ENCODE measurements at regions not wholly inside any gene's neighbourhood (a gene's known extent, or its start where the extent isn't known, plus 50 kb on each side); places are given as distances from the start of the nearest gene placed in this dataset.
"Not testable (repeated sequence)": the region's sequence is repeated elsewhere in the genome, so short reads cannot be mapped to it uniquely, and the experiment has no call there.

- H3K9ac ChIP-seq (ENCODE audit: low read length); H3K4me3 ChIP-seq (ENCODE audit: low read depth in 1 of 2, low read length in 2 of 2); H3K36me3 ChIP-seq (ENCODE audit: insufficient read depth, low read length); H3K27me3 ChIP-seq (ENCODE audit: control insufficient read depth in 1 of 2, insufficient read depth in 2 of 2, low read length in 2 of 2); H3K27ac ChIP-seq (ENCODE audit: low read depth, low read length); H3K9me3 ChIP-seq (ENCODE audit: low read length); H3K4me1 ChIP-seq (ENCODE audit: insufficient read depth, low read length): not testable (repeated sequence)
Observed at GRCh38 chr3:87653138-87653537, 376.8 kb upstream of the POU1F1 start.

DNA sequence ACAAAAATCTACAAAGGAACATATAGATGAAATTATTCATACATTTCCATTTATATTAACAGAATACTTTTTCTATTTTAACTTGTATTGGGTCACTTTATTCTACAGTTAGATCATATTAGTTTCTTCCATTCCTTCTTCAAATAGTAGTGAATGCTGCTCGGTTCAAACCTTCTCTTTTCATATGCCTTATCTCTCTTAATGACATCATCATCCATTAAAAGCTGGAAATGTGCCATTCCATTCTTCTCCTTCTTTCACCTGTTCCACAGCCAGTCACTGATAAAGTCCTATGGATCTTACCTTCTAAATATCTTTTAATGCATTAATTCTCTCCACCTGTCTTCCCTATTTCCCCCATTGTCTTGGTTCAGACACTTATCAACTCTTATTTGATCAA lies 358.0 kb upstream of the POU1F1 start:
- no peaks in the 10 kb centered on the region for H3K4me1 ChIP-seq (ENCODE audit: insufficient read depth, low read length)
- no peak overlapping the region for H3K4me3 ChIP-seq (ENCODE audit: low read depth in 1 of 2, low read length in 2 of 2)
- H3K9ac ChIP-seq (ENCODE audit: low read length), result no peak overlapping the region
- no peaks in the 10 kb centered on the region for H3K27me3 ChIP-seq (ENCODE audit: control insufficient read depth in 1 of 2, insufficient read depth in 2 of 2, low read length in 2 of 2)
- H3K9me3 ChIP-seq (ENCODE audit: low read length), result no peaks in the 10 kb centered on the region
- H3K36me3 ChIP-seq (ENCODE audit: insufficient read depth, low read length), result no peaks in the 10 kb centered on the region
- H3K27ac ChIP-seq (ENCODE audit: low read depth, low read length), result no peak overlapping the region

DNA sequence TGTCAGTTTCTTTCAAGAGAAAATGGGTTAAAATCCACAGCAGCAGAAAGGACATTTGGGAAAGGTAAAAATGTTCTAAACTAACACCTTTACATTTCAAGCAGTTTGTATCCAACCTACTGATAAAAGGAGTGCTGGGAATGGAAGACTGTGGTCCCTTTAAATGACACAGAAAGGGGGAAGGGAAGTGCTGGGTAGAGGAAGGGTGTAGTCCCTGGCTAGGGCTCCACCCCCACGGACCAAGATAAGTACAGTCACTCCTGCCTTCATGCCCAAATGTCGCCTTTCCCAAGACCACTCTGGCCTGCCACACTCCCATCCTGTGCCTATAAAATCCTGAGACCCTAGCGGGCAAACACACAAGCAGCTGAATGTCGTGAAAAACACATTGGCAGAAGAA lies 350.9 kb upstream of the POU1F1 start:
- no peak overlapping the region for H3K27ac ChIP-seq (ENCODE audit: low read depth, low read length)
- H3K9me3 ChIP-seq (ENCODE audit: low read length), result no peaks in the 10 kb centered on the region
- no peaks in the 10 kb centered on the region for H3K4me1 ChIP-seq (ENCODE audit: insufficient read depth, low read length)
- no peaks in the 10 kb centered on the region for H3K27me3 ChIP-seq (ENCODE audit: control insufficient read depth in 1 of 2, insufficient read depth in 2 of 2, low read length in 2 of 2)
- H3K36me3 ChIP-seq (ENCODE audit: insufficient read depth, low read length), result no peaks in the 10 kb centered on the region
- H3K4me3 ChIP-seq (ENCODE audit: low read depth in 1 of 2, low read length in 2 of 2), result no peak overlapping the region
- H3K9ac ChIP-seq (ENCODE audit: low read length), result no peak overlapping the region

GRCh38 chr3:87626546-87626945 lies 350.2 kb upstream of the POU1F1 start:
- Histone ChIP-seq H3K27ac (ENCODE audit: low read depth, low read length) (no peak overlapping the region), H3K9ac (ENCODE audit: low read length) (no peak overlapping the region), H3K4me1 (ENCODE audit: insufficient read depth, low read length) (no peaks in the 10 kb centered on the region), H3K36me3 (ENCODE audit: insufficient read depth, low read length) (no peaks in the 10 kb centered on the region), H3K27me3 (ENCODE audit: control insufficient read depth in 1 of 2, insufficient read depth in 2 of 2, low read length in 2 of 2) (no peaks in the 10 kb centered on the region), H3K4me3 (ENCODE audit: low read depth in 1 of 2, low read length in 2 of 2) (no peak overlapping the region), H3K9me3 (ENCODE audit: low read length) (no peaks in the 10 kb centered on the region)

DNA sequence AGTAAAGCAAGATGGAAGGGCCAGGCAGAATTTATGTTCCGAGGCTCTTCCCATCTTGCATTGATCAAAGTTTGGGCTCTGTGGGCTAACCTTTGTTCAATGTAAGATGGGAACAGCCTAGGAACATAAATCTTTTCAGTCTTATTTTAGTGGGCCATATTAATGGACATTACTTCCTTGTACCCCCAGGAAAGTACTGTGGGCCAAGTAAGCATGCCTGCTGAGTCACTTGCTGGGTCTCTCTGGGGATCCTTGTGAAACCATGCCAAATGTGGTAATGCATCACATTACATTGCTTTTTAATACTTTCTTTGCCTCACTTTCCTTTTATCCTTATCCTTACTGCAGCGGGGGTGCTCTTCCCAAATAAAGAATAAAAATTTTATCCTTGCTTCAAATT lies 349.5 kb upstream of the POU1F1 start:
- H3K36me3 ChIP-seq (ENCODE audit: insufficient read depth, low read length), result no peaks in the 10 kb centered on the region
- no peak overlapping the region for H3K27ac ChIP-seq (ENCODE audit: low read depth, low read length)
- H3K9ac ChIP-seq (ENCODE audit: low read length), result no peak overlapping the region

DNA sequence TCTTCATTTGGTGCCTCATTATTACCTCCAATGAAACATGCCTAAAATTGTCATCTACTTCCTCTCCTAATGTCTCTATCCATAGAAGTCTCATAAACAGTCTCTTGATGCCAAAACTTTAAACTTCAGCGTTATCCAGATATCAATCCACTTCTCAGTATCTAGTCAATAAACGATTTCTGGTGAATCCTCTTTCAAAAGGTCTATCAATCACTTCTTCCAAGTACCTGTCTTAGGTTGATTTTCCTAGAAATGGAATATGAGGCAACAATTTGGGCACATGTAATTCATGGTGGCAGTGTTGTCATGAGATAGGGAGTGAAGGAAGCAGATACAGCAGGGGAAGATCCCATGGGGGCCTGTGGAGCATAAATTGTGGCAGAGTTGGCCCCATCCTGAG lies 348.5 kb upstream of the POU1F1 start:
- Histone ChIP-seq H3K36me3 (ENCODE audit: insufficient read depth, low read length) (no peaks in the 10 kb centered on the region), H3K9ac (ENCODE audit: low read length) (no peak overlapping the region), H3K27ac (ENCODE audit: low read depth, low read length) (no peak overlapping the region), H3K4me3 (ENCODE audit: low read depth in 1 of 2, low read length in 2 of 2) (no peak overlapping the region), H3K27me3 (ENCODE audit: control insufficient read depth in 1 of 2, insufficient read depth in 2 of 2, low read length in 2 of 2) (no peaks in the 10 kb centered on the region), H3K4me1 (ENCODE audit: insufficient read depth, low read length) (no peaks in the 10 kb centered on the region), H3K9me3 (ENCODE audit: low read length) (no peaks in the 10 kb centered on the region)

More for the DNA sequence above, 349.5 kb upstream of the POU1F1 start:
- H3K9me3 ChIP-seq (ENCODE audit: low read length), result no peaks in the 10 kb centered on the region
- no peaks in the 10 kb centered on the region for H3K27me3 ChIP-seq (ENCODE audit: control insufficient read depth in 1 of 2, insufficient read depth in 2 of 2, low read length in 2 of 2)
- no peak overlapping the region for H3K4me3 ChIP-seq (ENCODE audit: low read depth in 1 of 2, low read length in 2 of 2)
- no peaks in the 10 kb centered on the region for H3K4me1 ChIP-seq (ENCODE audit: insufficient read depth, low read length)

DNA sequence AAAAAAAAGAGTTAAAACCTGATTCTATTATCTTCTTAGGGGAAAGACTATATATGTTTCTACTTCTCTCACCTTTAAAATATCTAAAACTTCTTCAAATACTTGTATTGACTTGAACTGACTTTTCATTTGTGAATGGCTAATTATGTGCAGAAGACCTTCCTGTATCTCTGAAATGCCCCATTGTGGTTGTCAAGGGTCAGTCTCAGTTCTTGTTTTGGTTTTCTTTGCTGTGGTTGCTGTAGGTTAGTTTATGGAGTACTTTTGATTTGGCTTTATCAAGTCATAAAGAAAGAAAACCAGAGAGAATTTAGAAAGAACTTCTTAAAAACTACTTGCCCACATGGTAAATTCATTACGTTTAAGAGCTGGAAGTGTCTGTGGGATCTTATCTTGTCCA lies 345.3 kb upstream of the POU1F1 start:
- Histone ChIP-seq H3K36me3 (ENCODE audit: insufficient read depth, low read length) (no peaks in the 10 kb centered on the region), H3K9ac (ENCODE audit: low read length) (no peak overlapping the region), H3K4me1 (ENCODE audit: insufficient read depth, low read length) (no peaks in the 10 kb centered on the region), H3K27me3 (ENCODE audit: control insufficient read depth in 1 of 2, insufficient read depth in 2 of 2, low read length in 2 of 2) (no peaks in the 10 kb centered on the region), H3K9me3 (ENCODE audit: low read length) (no peaks in the 10 kb centered on the region), H3K27ac (ENCODE audit: low read depth, low read length) (no peak overlapping the region), H3K4me3 (ENCODE audit: low read depth in 1 of 2, low read length in 2 of 2) (no peak overlapping the region)

DNA sequence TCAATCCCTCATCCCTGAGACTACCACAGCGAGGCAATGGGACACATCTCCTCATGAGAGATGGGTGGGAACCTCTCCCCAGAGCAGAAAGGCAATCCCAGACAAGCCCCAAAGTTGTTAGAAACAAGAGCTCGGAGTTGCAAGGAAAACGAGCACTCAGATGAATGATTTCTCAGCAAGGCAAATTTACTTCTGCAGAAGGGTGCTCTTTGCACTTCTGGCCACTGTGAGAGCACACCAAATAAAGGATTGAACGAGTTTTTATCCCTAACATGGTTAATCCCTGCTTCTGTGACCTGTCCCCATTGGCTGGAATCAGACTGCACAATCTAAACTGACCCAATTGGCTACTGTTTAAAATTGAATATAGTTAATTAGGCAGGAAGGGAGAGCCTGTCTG lies 339.1 kb upstream of the POU1F1 start:
- Histone ChIP-seq H3K36me3 (ENCODE audit: insufficient read depth, low read length) (no peaks in the 10 kb centered on the region), H3K27me3 (ENCODE audit: control insufficient read depth in 1 of 2, insufficient read depth in 2 of 2, low read length in 2 of 2) (no peaks in the 10 kb centered on the region), H3K4me3 (ENCODE audit: low read depth in 1 of 2, low read length in 2 of 2) (no peak overlapping the region), H3K4me1 (ENCODE audit: insufficient read depth, low read length) (no peaks in the 10 kb centered on the region), H3K9ac (ENCODE audit: low read length) (no peak overlapping the region), H3K27ac (ENCODE audit: low read depth, low read length) (no peak overlapping the region), H3K9me3 (ENCODE audit: low read length) (no peaks in the 10 kb centered on the region)

GRCh38 chr3:87614998-87615397 lies 338.6 kb upstream of the POU1F1 start:
- H3K4me1 ChIP-seq (ENCODE audit: insufficient read depth, low read length), result no peaks in the 10 kb centered on the region
- H3K9me3 ChIP-seq (ENCODE audit: low read length), result no peaks in the 10 kb centered on the region
- no peak overlapping the region for H3K27ac ChIP-seq (ENCODE audit: low read depth, low read length)
- no peak overlapping the region for H3K9ac ChIP-seq (ENCODE audit: low read length)
- H3K4me3 ChIP-seq (ENCODE audit: low read depth in 1 of 2, low read length in 2 of 2), result no peak overlapping the region
- H3K36me3 ChIP-seq (ENCODE audit: insufficient read depth, low read length), result no peaks in the 10 kb centered on the region
- H3K27me3 ChIP-seq (ENCODE audit: control insufficient read depth in 1 of 2, insufficient read depth in 2 of 2, low read length in 2 of 2), result no peaks in the 10 kb centered on the region

- Histone ChIP-seq H3K27me3 (ENCODE audit: control insufficient read depth in 1 of 2, insufficient read depth in 2 of 2, low read length in 2 of 2) (no peaks in the 10 kb centered on the region), H3K9me3 (ENCODE audit: low read length) (no peaks in the 10 kb centered on the region), H3K36me3 (ENCODE audit: insufficient read depth, low read length) (no peaks in the 10 kb centered on the region), H3K4me1 (ENCODE audit: insufficient read depth, low read length) (no peaks in the 10 kb centered on the region), H3K4me3 (ENCODE audit: low read depth in 1 of 2, low read length in 2 of 2) (no peak overlapping the region), H3K9ac (ENCODE audit: low read length) (no peak overlapping the region), H3K27ac (ENCODE audit: low read depth, low read length) (no peak overlapping the region)
Observed at GRCh38 chr3:87607234-87607633, 330.9 kb upstream of the POU1F1 start.

- no peak overlapping the region for H3K9ac ChIP-seq (ENCODE audit: low read length)
- H3K4me3 ChIP-seq (ENCODE audit: low read depth in 1 of 2, low read length in 2 of 2), result no peak overlapping the region
- no peaks in the 10 kb centered on the region for H3K27me3 ChIP-seq (ENCODE audit: control insufficient read depth in 1 of 2, insufficient read depth in 2 of 2, low read length in 2 of 2)
- H3K27ac ChIP-seq (ENCODE audit: low read depth, low read length), result no peak overlapping the region
- no peaks in the 10 kb centered on the region for H3K36me3 ChIP-seq (ENCODE audit: insufficient read depth, low read length)
- no peaks in the 10 kb centered on the region for H3K9me3 ChIP-seq (ENCODE audit: low read length)
- no peaks in the 10 kb centered on the region for H3K4me1 ChIP-seq (ENCODE audit: insufficient read depth, low read length)
Observed at GRCh38 chr3:87595798-87596197, 319.4 kb upstream of the POU1F1 start.

DNA sequence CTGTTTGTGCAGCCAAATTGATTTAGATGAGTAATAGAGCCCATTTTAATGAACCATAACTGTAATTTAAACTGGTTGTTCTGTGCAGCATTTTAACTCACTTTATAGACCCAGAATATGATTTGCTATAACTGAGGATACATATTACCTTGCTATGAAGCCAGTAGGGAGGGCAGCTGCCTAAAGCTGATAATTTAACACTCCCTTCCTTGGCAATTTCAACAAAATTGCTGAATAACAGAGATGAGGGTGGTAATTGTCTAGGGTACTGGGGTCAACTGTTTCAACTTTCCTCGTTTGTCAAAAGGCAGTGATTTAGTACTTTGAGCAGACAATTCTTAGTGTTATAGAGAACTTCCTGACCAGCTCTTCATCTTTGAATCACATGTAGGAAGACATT lies 304.9 kb upstream of the POU1F1 start:
- Histone ChIP-seq H3K4me1 (ENCODE audit: insufficient read depth, low read length) (no peaks in the 10 kb centered on the region), H3K36me3 (ENCODE audit: insufficient read depth, low read length) (no peaks in the 10 kb centered on the region), H3K9me3 (ENCODE audit: low read length) (no peaks in the 10 kb centered on the region), H3K27me3 (ENCODE audit: control insufficient read depth in 1 of 2, insufficient read depth in 2 of 2, low read length in 2 of 2) (no peaks in the 10 kb centered on the region), H3K27ac (ENCODE audit: low read depth, low read length) (no peak overlapping the region), H3K4me3 (ENCODE audit: low read depth in 1 of 2, low read length in 2 of 2) (no peak overlapping the region), H3K9ac (ENCODE audit: low read length) (no peak overlapping the region)

Measured in muscle layer of colon (tissue), 2 donors.